ENCODE measurements at regions not wholly inside any gene's neighbourhood (a gene's known extent, or its start where the extent isn't known, plus 50 kb on each side); places are given as distances from the start of the nearest gene placed in this dataset.

DNA sequence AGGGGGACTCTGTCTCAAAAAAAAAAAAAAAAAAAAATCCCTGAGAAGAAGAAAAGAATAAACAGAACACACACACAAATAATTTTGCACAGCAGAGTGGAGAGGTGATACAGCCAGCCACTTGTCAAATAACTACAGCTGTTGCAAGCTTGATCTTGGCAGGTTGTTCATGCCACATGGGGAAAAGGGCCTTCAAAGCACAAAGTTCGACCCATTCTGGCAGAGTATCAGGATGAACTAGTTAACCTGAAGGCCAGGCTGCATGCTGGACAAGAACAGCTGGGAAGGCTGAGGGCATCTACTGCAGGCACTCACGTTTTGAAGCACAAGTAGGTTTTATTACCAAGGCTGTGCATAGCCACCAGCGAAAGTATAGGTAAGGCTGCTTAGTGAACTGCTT, 104.1 kb downstream of the KCTD15 start (continued):
- no peak for TF ChIP-seq ATF1 (CRISPR knock-in tag; IDR thresholded peaks at IDR 0.05)
- TF ChIP-seq SP1 (CRISPR knock-in tag; conservative IDR thresholded peaks at IDR 0.05): no peak
- no peak for TF ChIP-seq SMAD3 (CRISPR knock-in tag; IDR thresholded peaks at IDR 0.05; ENCODE audit: borderline replicate concordance)
- no peak for TF ChIP-seq ZNF281 (CRISPR knock-in tag; IDR thresholded peaks at IDR 0.05)
- no peak for TF ChIP-seq RORB (CRISPR knock-in tag; IDR thresholded peaks at IDR 0.05)
- no peak for TF ChIP-seq ARID4B (CRISPR knock-in tag; IDR thresholded peaks at IDR 0.05; ENCODE audit: borderline replicate concordance)
- no peak for TF ChIP-seq NR1H2 (CRISPR knock-in tag; IDR thresholded peaks at IDR 0.05)
- no peak for TF ChIP-seq ZNF263 (CRISPR knock-in tag; IDR thresholded peaks at IDR 0.05; ENCODE audit: low read depth)
- TF ChIP-seq, protein P1, sequence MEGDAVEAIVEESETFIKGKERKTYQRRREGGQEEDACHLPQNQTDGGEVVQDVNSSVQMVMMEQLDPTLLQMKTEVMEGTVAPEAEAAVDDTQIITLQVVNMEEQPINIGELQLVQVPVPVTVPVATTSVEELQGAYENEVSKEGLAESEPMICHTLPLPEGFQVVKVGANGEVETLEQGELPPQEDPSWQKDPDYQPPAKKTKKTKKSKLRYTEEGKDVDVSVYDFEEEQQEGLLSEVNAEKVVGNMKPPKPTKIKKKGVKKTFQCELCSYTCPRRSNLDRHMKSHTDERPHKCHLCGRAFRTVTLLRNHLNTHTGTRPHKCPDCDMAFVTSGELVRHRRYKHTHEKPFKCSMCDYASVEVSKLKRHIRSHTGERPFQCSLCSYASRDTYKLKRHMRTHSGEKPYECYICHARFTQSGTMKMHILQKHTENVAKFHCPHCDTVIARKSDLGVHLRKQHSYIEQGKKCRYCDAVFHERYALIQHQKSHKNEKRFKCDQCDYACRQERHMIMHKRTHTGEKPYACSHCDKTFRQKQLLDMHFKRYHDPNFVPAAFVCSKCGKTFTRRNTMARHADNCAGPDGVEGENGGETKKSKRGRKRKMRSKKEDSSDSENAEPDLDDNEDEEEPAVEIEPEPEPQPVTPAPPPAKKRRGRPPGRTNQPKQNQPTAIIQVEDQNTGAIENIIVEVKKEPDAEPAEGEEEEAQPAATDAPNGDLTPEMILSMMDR (IDR thresholded peaks at IDR 0.05): no peak

GRCh38 chr19:33902395-33902794, 105.7 kb downstream of the KCTD15 start:
- no peak for DNase-seq (ENCODE audit: low spot score)
- no peak overlapping the region for H3K4me3 Mint-ChIP-seq
- CTCF ChIA-PET: no interaction called here
- no peak overlapping the region for H3K27ac Mint-ChIP-seq
- H3K9me3 Mint-ChIP-seq: peaks cover 19% of the 10 kb centered on the region
- peaks cover 31% of the 10 kb centered on the region for H3K4me1 Mint-ChIP-seq
- H3K36me3 Mint-ChIP-seq: peaks cover 16% of the 10 kb centered on the region
- ATAC-seq: no peak
- peaks cover 9% of the 10 kb centered on the region for H3K27me3 Mint-ChIP-seq (ENCODE audit: low read depth)
- POLR2A ChIA-PET: no interaction called here
- TF ChIP-seq ARID4B (CRISPR knock-in tag; IDR thresholded peaks at IDR 0.05; ENCODE audit: borderline replicate concordance) (no peak), HMGXB4 (CRISPR knock-in tag; IDR thresholded peaks at IDR 0.05) (no peak), ZNF512 (CRISPR knock-in tag; IDR thresholded peaks at IDR 0.05; ENCODE audit: borderline replicate concordance) (no peak), TEAD4 (CRISPR knock-in tag; IDR thresholded peaks at IDR 0.05) (no peak), ZNF232 (CRISPR knock-in tag; IDR thresholded peaks at IDR 0.05) (no peak), FOXJ3 (CRISPR knock-in tag; IDR thresholded peaks at IDR 0.05; ENCODE audit: borderline replicate concordance) (no peak), SMAD4 (CRISPR knock-in tag; IDR thresholded peaks at IDR 0.05) (no peak)
- TF ChIP-seq, protein P2, sequence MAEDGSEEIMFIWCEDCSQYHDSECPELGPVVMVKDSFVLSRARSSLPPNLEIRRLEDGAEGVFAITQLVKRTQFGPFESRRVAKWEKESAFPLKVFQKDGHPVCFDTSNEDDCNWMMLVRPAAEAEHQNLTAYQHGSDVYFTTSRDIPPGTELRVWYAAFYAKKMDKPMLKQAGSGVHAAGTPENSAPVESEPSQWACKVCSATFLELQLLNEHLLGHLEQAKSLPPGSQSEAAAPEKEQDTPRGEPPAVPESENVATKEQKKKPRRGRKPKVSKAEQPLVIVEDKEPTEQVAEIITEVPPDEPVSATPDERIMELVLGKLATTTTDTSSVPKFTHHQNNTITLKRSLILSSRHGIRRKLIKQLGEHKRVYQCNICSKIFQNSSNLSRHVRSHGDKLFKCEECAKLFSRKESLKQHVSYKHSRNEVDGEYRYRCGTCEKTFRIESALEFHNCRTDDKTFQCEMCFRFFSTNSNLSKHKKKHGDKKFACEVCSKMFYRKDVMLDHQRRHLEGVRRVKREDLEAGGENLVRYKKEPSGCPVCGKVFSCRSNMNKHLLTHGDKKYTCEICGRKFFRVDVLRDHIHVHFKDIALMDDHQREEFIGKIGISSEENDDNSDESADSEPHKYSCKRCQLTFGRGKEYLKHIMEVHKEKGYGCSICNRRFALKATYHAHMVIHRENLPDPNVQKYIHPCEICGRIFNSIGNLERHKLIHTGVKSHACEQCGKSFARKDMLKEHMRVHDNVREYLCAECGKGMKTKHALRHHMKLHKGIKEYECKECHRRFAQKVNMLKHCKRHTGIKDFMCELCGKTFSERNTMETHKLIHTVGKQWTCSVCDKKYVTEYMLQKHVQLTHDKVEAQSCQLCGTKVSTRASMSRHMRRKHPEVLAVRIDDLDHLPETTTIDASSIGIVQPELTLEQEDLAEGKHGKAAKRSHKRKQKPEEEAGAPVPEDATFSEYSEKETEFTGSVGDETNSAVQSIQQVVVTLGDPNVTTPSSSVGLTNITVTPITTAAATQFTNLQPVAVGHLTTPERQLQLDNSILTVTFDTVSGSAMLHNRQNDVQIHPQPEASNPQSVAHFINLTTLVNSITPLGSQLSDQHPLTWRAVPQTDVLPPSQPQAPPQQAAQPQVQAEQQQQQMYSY (CRISPR knock-in tag; IDR thresholded peaks at IDR 0.05): no peak
